OCI-LY3 (cell line): ENCODE measurements at regions not wholly inside any gene's neighbourhood (a gene's known extent, or its start where the extent isn't known, plus 50 kb on each side); places are given as distances from the start of the nearest gene placed in this dataset.

Experiments used
- EZH2phosphoT487 ChIP-seq: fragments of 200-600 bp; shearing (Covaris generic); IDR thresholded peaks from 2 replicates; pipeline ENCODE4 v1.6.1; 2018; ENCODE audit warnings: antibody characterized with exemption, mixed run types, low read depth
- TF ChIP-seq, protein P1 (sequence below): fragments of 200-600, 300-600 bp; sonication (generic); IDR thresholded peaks from 2 replicates; pipeline ENCODE4 v1.5.1; 2014; ENCODE audit warnings: antibody characterized with exemption, low read length, low read depth

DNA sequence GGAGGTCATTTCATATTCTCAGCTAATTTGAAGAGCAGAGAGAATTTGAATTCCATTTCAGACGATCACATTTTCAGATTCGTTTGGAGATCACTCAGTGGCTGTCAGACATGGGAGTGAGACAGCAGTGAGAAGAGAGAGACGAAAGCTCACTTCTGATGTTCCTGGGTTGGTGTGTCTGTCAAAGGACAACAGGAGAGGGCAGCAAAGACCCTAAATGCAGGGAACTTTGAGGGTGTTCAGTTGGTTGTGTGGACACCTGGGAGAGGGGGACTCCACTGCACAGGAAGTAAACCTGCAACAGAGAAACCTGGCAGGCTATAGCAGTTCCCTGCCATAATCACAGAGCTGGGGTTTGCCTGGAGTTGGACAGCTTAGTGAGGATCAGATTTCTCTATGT lies 675.1 kb downstream of the SQOR start:
- TF ChIP-seq, protein P1, sequence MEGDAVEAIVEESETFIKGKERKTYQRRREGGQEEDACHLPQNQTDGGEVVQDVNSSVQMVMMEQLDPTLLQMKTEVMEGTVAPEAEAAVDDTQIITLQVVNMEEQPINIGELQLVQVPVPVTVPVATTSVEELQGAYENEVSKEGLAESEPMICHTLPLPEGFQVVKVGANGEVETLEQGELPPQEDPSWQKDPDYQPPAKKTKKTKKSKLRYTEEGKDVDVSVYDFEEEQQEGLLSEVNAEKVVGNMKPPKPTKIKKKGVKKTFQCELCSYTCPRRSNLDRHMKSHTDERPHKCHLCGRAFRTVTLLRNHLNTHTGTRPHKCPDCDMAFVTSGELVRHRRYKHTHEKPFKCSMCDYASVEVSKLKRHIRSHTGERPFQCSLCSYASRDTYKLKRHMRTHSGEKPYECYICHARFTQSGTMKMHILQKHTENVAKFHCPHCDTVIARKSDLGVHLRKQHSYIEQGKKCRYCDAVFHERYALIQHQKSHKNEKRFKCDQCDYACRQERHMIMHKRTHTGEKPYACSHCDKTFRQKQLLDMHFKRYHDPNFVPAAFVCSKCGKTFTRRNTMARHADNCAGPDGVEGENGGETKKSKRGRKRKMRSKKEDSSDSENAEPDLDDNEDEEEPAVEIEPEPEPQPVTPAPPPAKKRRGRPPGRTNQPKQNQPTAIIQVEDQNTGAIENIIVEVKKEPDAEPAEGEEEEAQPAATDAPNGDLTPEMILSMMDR, result no peak
- no peak for TF ChIP-seq EZH2phosphoT487
